Cerebellar cortex (tissue), 1 donor: ENCODE measurements at regions not wholly inside any gene's neighbourhood (a gene's known extent, or its start where the extent isn't known, plus 50 kb on each side); places are given as distances from the start of the nearest gene placed in this dataset.
"Not testable (repeated sequence)": the region's sequence is repeated elsewhere in the genome, so short reads cannot be mapped to it uniquely, and the experiment has no call there.

Experiments used
- DNase-seq: peaks from one replicate; pipeline ENCODE4 v3.0.0-alpha.2; 2015; ENCODE audit warnings: low spot score

GRCh38 chr4:111960241-111960667 is 185.0 kb upstream of the FAM241A start:
- no peak for DNase-seq

GRCh38 chr4:111961026-111961425 is 184.2 kb upstream of the FAM241A start:
- not testable (repeated sequence) for DNase-seq

GRCh38 chr4:111961809-111962208 is 183.4 kb upstream of the FAM241A start:
- no peak for DNase-seq

GRCh38 chr4:111963158-111963700 is 182.0 kb upstream of the FAM241A start:
- DNase-seq = no peak

- no peak for DNase-seq
These were observed 167.8 kb upstream of the FAM241A start for GRCh38 chr4:111977419-111977965.

GRCh38 chr4:111979921-111980320 is 165.3 kb upstream of the FAM241A start:
- DNase-seq = no peak

GRCh38 chr4:111982089-111982488 is 163.2 kb upstream of the FAM241A start:
- no peak for DNase-seq

GRCh38 chr4:111984169-111984819 is 161.0 kb upstream of the FAM241A start:
- DNase-seq = no peak

- no peak for DNase-seq
These were observed 159.8 kb upstream of the FAM241A start for GRCh38 chr4:111985426-111985825.

- DNase-seq = no peak
These were observed 159.2 kb upstream of the FAM241A start for GRCh38 chr4:111986095-111986494.

GRCh38 chr4:111988514-111988913 is 156.7 kb upstream of the FAM241A start:
- DNase-seq = no peak

GRCh38 chr4:111989817-111990216 is 155.4 kb upstream of the FAM241A start:
- no peak for DNase-seq

GRCh38 chr4:111991163-111991562 is 154.1 kb upstream of the FAM241A start:
- DNase-seq = no peak

- no peak for DNase-seq
These were observed 153.5 kb upstream of the FAM241A start for GRCh38 chr4:111991797-111992196.

- no peak for DNase-seq
These were observed 152.7 kb upstream of the FAM241A start for GRCh38 chr4:111992351-111993168.

GRCh38 chr4:111994392-111994791 is 150.9 kb upstream of the FAM241A start:
- no peak for DNase-seq

GRCh38 chr4:111997785-111998184 is 147.5 kb upstream of the FAM241A start:
- no peak for DNase-seq

- no peak for DNase-seq
These were observed 145.5 kb upstream of the FAM241A start for GRCh38 chr4:111999801-112000200.

GRCh38 chr4:112001041-112001440 is 144.2 kb upstream of the FAM241A start:
- DNase-seq = no peak

GRCh38 chr4:112002248-112002661 is 143.0 kb upstream of the FAM241A start:
- no peak for DNase-seq

- no peak for DNase-seq
These were observed 141.9 kb upstream of the FAM241A start for GRCh38 chr4:112003231-112003907.

GRCh38 chr4:112005027-112005426 is 140.2 kb upstream of the FAM241A start:
- DNase-seq = no peak
